ENCODE measurements at regions not wholly inside any gene's neighbourhood (a gene's known extent, or its start where the extent isn't known, plus 50 kb on each side); places are given as distances from the start of the nearest gene placed in this dataset.

DNA sequence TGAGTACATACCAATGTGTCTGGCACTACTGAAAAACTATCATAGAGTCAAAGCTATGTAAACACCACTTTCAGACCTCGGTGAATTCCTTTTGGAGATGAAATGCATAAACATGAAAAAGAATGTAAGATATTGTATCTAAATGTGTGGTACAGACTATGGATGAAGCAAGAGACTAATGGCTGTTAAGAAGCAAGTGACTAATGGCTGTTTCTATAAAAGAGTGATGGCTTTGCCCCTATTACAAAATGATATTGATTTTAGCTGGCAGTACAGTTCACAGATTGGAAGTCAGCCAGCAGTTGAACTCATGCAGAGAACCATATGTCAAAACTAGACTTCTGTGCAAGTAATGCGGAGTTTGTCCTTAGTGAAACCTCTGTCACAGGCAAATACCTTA lies 359.3 kb downstream of the GRXCR1 start:
- H3K4me2 ChIP-seq (ENCODE audit: low read length), result no peak overlapping the region
- no peak overlapping the region for H3K9ac ChIP-seq
- H3K79me2 ChIP-seq, result no peaks in the 10 kb centered on the region
- no peaks in the 10 kb centered on the region for H3K36me3 ChIP-seq (ENCODE audit: control insufficient read depth, insufficient read depth, low read length)
- no peaks in the 10 kb centered on the region for H3K27me3 ChIP-seq (ENCODE audit: control insufficient read depth, insufficient read depth, low read length)
- TF ChIP-seq, protein P1, sequence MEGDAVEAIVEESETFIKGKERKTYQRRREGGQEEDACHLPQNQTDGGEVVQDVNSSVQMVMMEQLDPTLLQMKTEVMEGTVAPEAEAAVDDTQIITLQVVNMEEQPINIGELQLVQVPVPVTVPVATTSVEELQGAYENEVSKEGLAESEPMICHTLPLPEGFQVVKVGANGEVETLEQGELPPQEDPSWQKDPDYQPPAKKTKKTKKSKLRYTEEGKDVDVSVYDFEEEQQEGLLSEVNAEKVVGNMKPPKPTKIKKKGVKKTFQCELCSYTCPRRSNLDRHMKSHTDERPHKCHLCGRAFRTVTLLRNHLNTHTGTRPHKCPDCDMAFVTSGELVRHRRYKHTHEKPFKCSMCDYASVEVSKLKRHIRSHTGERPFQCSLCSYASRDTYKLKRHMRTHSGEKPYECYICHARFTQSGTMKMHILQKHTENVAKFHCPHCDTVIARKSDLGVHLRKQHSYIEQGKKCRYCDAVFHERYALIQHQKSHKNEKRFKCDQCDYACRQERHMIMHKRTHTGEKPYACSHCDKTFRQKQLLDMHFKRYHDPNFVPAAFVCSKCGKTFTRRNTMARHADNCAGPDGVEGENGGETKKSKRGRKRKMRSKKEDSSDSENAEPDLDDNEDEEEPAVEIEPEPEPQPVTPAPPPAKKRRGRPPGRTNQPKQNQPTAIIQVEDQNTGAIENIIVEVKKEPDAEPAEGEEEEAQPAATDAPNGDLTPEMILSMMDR (IDR thresholded peaks at IDR 0.05), result no peak
- no peaks in the 10 kb centered on the region for H3K4me1 ChIP-seq
- H3K9me3 ChIP-seq (ENCODE audit: control insufficient read depth, low read length), result no peaks in the 10 kb centered on the region
- H3K4me3 ChIP-seq (ENCODE audit: low read depth, low read length), result no peak overlapping the region
- no peak overlapping the region for H2AFZ ChIP-seq
- no peak overlapping the region for H3K27ac ChIP-seq

DNA sequence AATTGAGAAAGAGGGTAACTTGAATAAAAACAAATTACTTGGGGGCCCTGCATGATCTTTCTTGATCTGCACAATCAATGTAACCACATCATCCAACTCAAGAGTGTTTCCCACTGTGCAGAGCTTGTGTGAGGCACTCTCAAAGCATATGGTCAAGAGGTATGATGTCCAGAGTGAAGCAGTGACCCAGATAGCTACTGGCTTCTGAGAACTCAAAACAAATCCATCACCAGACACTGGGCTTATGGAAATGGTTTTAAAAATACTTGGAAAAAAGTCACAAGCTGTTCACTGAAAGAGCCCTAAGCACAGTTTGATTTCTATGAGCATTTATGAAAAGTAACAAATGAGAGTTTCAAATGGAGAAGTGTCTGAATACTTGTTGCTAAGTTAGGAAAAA lies 361.0 kb downstream of the GRXCR1 start:
- H3K9me3 ChIP-seq (ENCODE audit: control insufficient read depth, low read length), result no peaks in the 10 kb centered on the region
- H3K9ac ChIP-seq, result no peak overlapping the region
- H3K4me2 ChIP-seq (ENCODE audit: low read length), result no peak overlapping the region
- no peaks in the 10 kb centered on the region for H3K79me2 ChIP-seq
- TF ChIP-seq, protein P1 (IDR thresholded peaks at IDR 0.05), result no peak
- H2AFZ ChIP-seq, result no peak overlapping the region
- no peaks in the 10 kb centered on the region for H3K4me1 ChIP-seq
- no peak overlapping the region for H3K27ac ChIP-seq
- no peaks in the 10 kb centered on the region for H3K36me3 ChIP-seq (ENCODE audit: control insufficient read depth, insufficient read depth, low read length)
- no peaks in the 10 kb centered on the region for H3K27me3 ChIP-seq (ENCODE audit: control insufficient read depth, insufficient read depth, low read length)
- H3K4me3 ChIP-seq (ENCODE audit: low read depth, low read length), result no peak overlapping the region

DNA sequence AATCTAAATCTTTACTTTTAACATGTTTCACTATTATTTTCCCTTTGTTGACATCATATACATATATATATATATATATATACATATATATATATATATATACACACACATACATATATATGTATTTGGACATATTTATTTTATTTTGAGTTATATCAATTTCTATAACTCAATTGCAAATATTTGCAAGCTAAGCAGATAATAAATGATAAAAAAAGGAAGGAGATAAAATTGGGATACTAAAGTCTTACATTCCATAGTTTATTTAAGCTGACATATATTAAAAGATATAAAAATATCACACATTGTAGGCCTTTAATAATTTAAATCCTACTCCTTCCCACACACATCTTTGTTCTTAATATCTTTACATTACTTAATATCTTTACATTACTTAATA lies 372.2 kb downstream of the GRXCR1 start:
- Histone ChIP-seq H3K36me3 (ENCODE audit: control insufficient read depth, insufficient read depth, low read length) (no peaks in the 10 kb centered on the region), H3K9ac (no peak overlapping the region), H3K9me3 (ENCODE audit: control insufficient read depth, low read length) (no peaks in the 10 kb centered on the region), H3K79me2 (no peaks in the 10 kb centered on the region), H3K27ac (no peak overlapping the region), H3K4me3 (ENCODE audit: low read depth, low read length) (no peak overlapping the region), H3K4me1 (no peaks in the 10 kb centered on the region), H2AFZ (no peak overlapping the region), H3K27me3 (ENCODE audit: control insufficient read depth, insufficient read depth, low read length) (no peaks in the 10 kb centered on the region), H3K4me2 (ENCODE audit: low read length) (no peak overlapping the region)
- TF ChIP-seq, protein P1 (IDR thresholded peaks at IDR 0.05), result no peak

DNA sequence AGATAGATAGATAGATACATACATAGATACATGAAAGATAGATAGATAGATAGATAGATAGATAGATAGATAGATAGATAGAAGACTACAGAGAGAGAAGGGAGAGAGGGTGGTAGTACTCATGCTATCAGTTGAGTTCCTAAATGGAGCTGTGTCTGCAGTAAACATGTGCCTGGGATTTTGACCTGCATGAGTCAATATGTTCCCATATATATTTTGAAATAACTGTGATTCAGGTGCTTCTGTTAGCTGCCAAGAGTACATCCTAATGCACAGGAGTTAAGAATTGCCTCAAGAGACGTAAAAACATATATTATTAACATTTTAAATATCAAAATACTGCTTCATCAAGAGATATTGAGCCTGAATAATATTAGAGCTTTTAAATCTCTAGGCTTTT lies 379.4 kb downstream of the GRXCR1 start:
- no peak overlapping the region for H3K27ac ChIP-seq
- H3K36me3 ChIP-seq (ENCODE audit: control insufficient read depth, insufficient read depth, low read length), result no peaks in the 10 kb centered on the region
- TF ChIP-seq, protein P1 (IDR thresholded peaks at IDR 0.05), result no peak
- no peaks in the 10 kb centered on the region for H3K9me3 ChIP-seq (ENCODE audit: control insufficient read depth, low read length)
- no peak overlapping the region for H3K4me2 ChIP-seq (ENCODE audit: low read length)
- no peak overlapping the region for H3K4me3 ChIP-seq (ENCODE audit: low read depth, low read length)
- no peaks in the 10 kb centered on the region for H3K4me1 ChIP-seq
- no peaks in the 10 kb centered on the region for H3K79me2 ChIP-seq
- no peak overlapping the region for H3K9ac ChIP-seq
- H3K27me3 ChIP-seq (ENCODE audit: control insufficient read depth, insufficient read depth, low read length), result no peaks in the 10 kb centered on the region
- H2AFZ ChIP-seq, result no peak overlapping the region

DNA sequence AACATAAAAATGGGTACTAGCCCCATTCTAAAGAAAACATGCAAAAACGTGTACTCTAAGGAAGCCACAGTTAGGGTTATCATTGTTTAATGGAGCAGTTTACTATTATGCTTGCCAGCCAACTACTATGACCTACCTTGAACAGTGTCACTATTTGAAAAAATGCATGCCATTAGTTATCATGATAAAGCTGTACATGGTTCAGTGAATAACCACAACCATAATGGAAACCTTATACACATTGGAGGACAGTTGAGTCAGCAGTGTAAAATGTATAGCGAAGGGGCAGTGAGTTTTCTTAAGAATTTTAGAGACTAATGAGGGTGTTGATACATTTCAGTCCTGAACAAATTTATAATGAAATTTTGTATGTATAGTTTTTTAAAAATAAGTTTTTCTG lies 381.9 kb downstream of the GRXCR1 start:
- H3K27ac ChIP-seq, result no peak overlapping the region
- H3K27me3 ChIP-seq (ENCODE audit: control insufficient read depth, insufficient read depth, low read length), result no peaks in the 10 kb centered on the region
- H3K4me2 ChIP-seq (ENCODE audit: low read length), result no peak overlapping the region
- H3K36me3 ChIP-seq (ENCODE audit: control insufficient read depth, insufficient read depth, low read length), result no peaks in the 10 kb centered on the region
- H2AFZ ChIP-seq, result no peak overlapping the region
- no peaks in the 10 kb centered on the region for H3K79me2 ChIP-seq
- H3K9ac ChIP-seq, result no peak overlapping the region
- TF ChIP-seq, protein P1 (IDR thresholded peaks at IDR 0.05), result no peak
- no peak overlapping the region for H3K4me3 ChIP-seq (ENCODE audit: low read depth, low read length)
- no peaks in the 10 kb centered on the region for H3K4me1 ChIP-seq
- no peaks in the 10 kb centered on the region for H3K9me3 ChIP-seq (ENCODE audit: control insufficient read depth, low read length)

Measured in parathyroid adenoma (tissue), 2 donors.